ENCODE measurements at regions not wholly inside any gene's neighbourhood (a gene's known extent, or its start where the extent isn't known, plus 50 kb on each side); places are given as distances from the start of the nearest gene placed in this dataset.
A peak's percentile ranks its signal among the peaks of the same experiment; 100 is the strongest.

- no peak overlapping the region for H3K23ac ChIP-seq (ENCODE audit: low read length)
- no peak overlapping the region for H2BK120ac ChIP-seq (ENCODE audit: low read depth, low read length)
- no peaks in the 10 kb centered on the region for H3K27me3 ChIP-seq (ENCODE audit: insufficient read depth, low read length, poor library complexity)
- H4K5ac ChIP-seq (ENCODE audit: low read length), result no peak overlapping the region
- no peaks in the 10 kb centered on the region for H3K36me3 ChIP-seq (ENCODE audit: control insufficient read depth, insufficient read depth, low read length)
- WGBS (ENCODE audit: extremely low coverage, insufficient coverage, low lambda C conversion rate), result no CpG with 5 or more reads among the region's 2 CpGs
- no peak overlapping the region for H2BK15ac ChIP-seq (replicated peaks; ENCODE audit: low read depth)
- H2BK5ac ChIP-seq (ENCODE audit: low read length), result no peak overlapping the region
- H3K4me1 ChIP-seq (ENCODE audit: control insufficient read depth, low read depth, low read length), result no peaks in the 10 kb centered on the region
- H3K4me2 ChIP-seq (ENCODE audit: low read length), result no peak overlapping the region
- no peak overlapping the region for H3K9ac ChIP-seq (ENCODE audit: low read length)
- no peaks in the 10 kb centered on the region for H3K79me2 ChIP-seq (ENCODE audit: control insufficient read depth, insufficient read depth, low read length)
- no peak overlapping the region for H3K18ac ChIP-seq (ENCODE audit: low read length)
- H4K8ac ChIP-seq (ENCODE audit: low read depth, low read length), result no peak overlapping the region
- no peak overlapping the region for H3K27ac ChIP-seq (ENCODE audit: low read depth, low read length)
- no peak overlapping the region for H2AK5ac ChIP-seq (ENCODE audit: low read length)
- no peak overlapping the region for H3K4me3 ChIP-seq (ENCODE audit: low read length)
- H3K56ac ChIP-seq (ENCODE audit: low read length), result no peak overlapping the region
- no peaks in the 10 kb centered on the region for H3K79me1 ChIP-seq (ENCODE audit: low read length)
- no peak overlapping the region for H3K4ac ChIP-seq (ENCODE audit: low read depth, low read length)
- DNase-seq, result peak; percentile 2
These were observed 201.3 kb downstream of the ARL4A start for GRCh38 chr7:12888717-12889116.

- no peak overlapping the region for H3K18ac ChIP-seq (ENCODE audit: low read length)
- no peaks in the 10 kb centered on the region for H3K36me3 ChIP-seq (ENCODE audit: control insufficient read depth, insufficient read depth, low read length)
- no peak overlapping the region for H2BK15ac ChIP-seq (replicated peaks; ENCODE audit: low read depth)
- H2AK5ac ChIP-seq (ENCODE audit: low read length), result no peak overlapping the region
- no peak overlapping the region for H3K9ac ChIP-seq (ENCODE audit: low read length)
- no peaks in the 10 kb centered on the region for H3K4me1 ChIP-seq (ENCODE audit: control insufficient read depth, low read depth, low read length)
- H3K23ac ChIP-seq (ENCODE audit: low read length), result no peak overlapping the region
- no peak for DNase-seq
- H3K4me3 ChIP-seq (ENCODE audit: low read length), result no peak overlapping the region
- no peak overlapping the region for H3K27ac ChIP-seq (ENCODE audit: low read depth, low read length)
- H2BK5ac ChIP-seq (ENCODE audit: low read length), result no peak overlapping the region
- no CpG with 5 or more reads among the region's 4 CpGs for WGBS (ENCODE audit: extremely low coverage, insufficient coverage, low lambda C conversion rate)
- H3K4ac ChIP-seq (ENCODE audit: low read depth, low read length), result no peak overlapping the region
- H3K4me2 ChIP-seq (ENCODE audit: low read length), result no peak overlapping the region
- H4K8ac ChIP-seq (ENCODE audit: low read depth, low read length), result no peak overlapping the region
- no peaks in the 10 kb centered on the region for H3K27me3 ChIP-seq (ENCODE audit: insufficient read depth, low read length, poor library complexity)
- H3K56ac ChIP-seq (ENCODE audit: low read length), result no peak overlapping the region
- H3K79me2 ChIP-seq (ENCODE audit: control insufficient read depth, insufficient read depth, low read length), result no peaks in the 10 kb centered on the region
- no peaks in the 10 kb centered on the region for H3K79me1 ChIP-seq (ENCODE audit: low read length)
- H2BK120ac ChIP-seq (ENCODE audit: low read depth, low read length), result no peak overlapping the region
- H4K5ac ChIP-seq (ENCODE audit: low read length), result no peak overlapping the region
These were observed 202.0 kb downstream of the ARL4A start for GRCh38 chr7:12889391-12889790.

GRCh38 chr7:12890586-12890985 is 203.2 kb downstream of the ARL4A start:
- Histone ChIP-seq H3K27me3 (ENCODE audit: insufficient read depth, low read length, poor library complexity) (no peaks in the 10 kb centered on the region), H2BK15ac (replicated peaks; ENCODE audit: low read depth) (no peak overlapping the region), H3K4me1 (ENCODE audit: control insufficient read depth, low read depth, low read length) (no peaks in the 10 kb centered on the region), H3K4me3 (ENCODE audit: low read length) (no peak overlapping the region), H3K18ac (ENCODE audit: low read length) (no peak overlapping the region), H3K9ac (ENCODE audit: low read length) (no peak overlapping the region), H3K36me3 (ENCODE audit: control insufficient read depth, insufficient read depth, low read length) (no peaks in the 10 kb centered on the region), H2BK120ac (ENCODE audit: low read depth, low read length) (no peak overlapping the region), H3K27ac (ENCODE audit: low read depth, low read length) (no peak overlapping the region), H3K23ac (ENCODE audit: low read length) (no peak overlapping the region), H3K56ac (ENCODE audit: low read length) (no peak overlapping the region), H4K5ac (ENCODE audit: low read length) (no peak overlapping the region), H3K4me2 (ENCODE audit: low read length) (no peak overlapping the region), H3K79me2 (ENCODE audit: control insufficient read depth, insufficient read depth, low read length) (no peaks in the 10 kb centered on the region), H3K79me1 (ENCODE audit: low read length) (no peaks in the 10 kb centered on the region), H4K8ac (ENCODE audit: low read depth, low read length) (no peak overlapping the region), H2BK5ac (ENCODE audit: low read length) (no peak overlapping the region), H3K4ac (ENCODE audit: low read depth, low read length) (no peak overlapping the region), H2AK5ac (ENCODE audit: low read length) (no peak overlapping the region)
- no peak for DNase-seq
- no CpG with 5 or more reads among the region's 2 CpGs for WGBS (ENCODE audit: extremely low coverage, insufficient coverage, low lambda C conversion rate)

- Histone ChIP-seq H2BK5ac (ENCODE audit: low read length) (no peak overlapping the region), H3K9ac (ENCODE audit: low read length) (no peak overlapping the region), H3K27me3 (ENCODE audit: insufficient read depth, low read length, poor library complexity) (no peaks in the 10 kb centered on the region), H2AK5ac (ENCODE audit: low read length) (no peak overlapping the region), H3K79me2 (ENCODE audit: control insufficient read depth, insufficient read depth, low read length) (no peaks in the 10 kb centered on the region), H3K27ac (ENCODE audit: low read depth, low read length) (no peak overlapping the region), H3K4me3 (ENCODE audit: low read length) (no peak overlapping the region), H3K4me2 (ENCODE audit: low read length) (no peak overlapping the region), H3K36me3 (ENCODE audit: control insufficient read depth, insufficient read depth, low read length) (no peaks in the 10 kb centered on the region), H4K8ac (ENCODE audit: low read depth, low read length) (no peak overlapping the region), H3K4ac (ENCODE audit: low read depth, low read length) (no peak overlapping the region), H3K79me1 (ENCODE audit: low read length) (no peaks in the 10 kb centered on the region), H3K18ac (ENCODE audit: low read length) (no peak overlapping the region), H2BK15ac (replicated peaks; ENCODE audit: low read depth) (no peak overlapping the region), H4K5ac (ENCODE audit: low read length) (no peak overlapping the region), H2BK120ac (ENCODE audit: low read depth, low read length) (no peak overlapping the region), H3K56ac (ENCODE audit: low read length) (no peak overlapping the region), H3K4me1 (ENCODE audit: control insufficient read depth, low read depth, low read length) (no peaks in the 10 kb centered on the region), H3K23ac (ENCODE audit: low read length) (no peak overlapping the region)
- no CpG with 5 or more reads among the region's 2 CpGs for WGBS (ENCODE audit: extremely low coverage, insufficient coverage, low lambda C conversion rate)
- no peak for DNase-seq
These were observed 205.9 kb downstream of the ARL4A start for GRCh38 chr7:12893292-12893691.

GRCh38 chr7:12895296-12895695 is 207.9 kb downstream of the ARL4A start:
- Histone ChIP-seq H4K5ac (ENCODE audit: low read length) (no peak overlapping the region), H3K27ac (ENCODE audit: low read depth, low read length) (no peak overlapping the region), H4K8ac (ENCODE audit: low read depth, low read length) (no peak overlapping the region), H2BK120ac (ENCODE audit: low read depth, low read length) (no peak overlapping the region), H2BK5ac (ENCODE audit: low read length) (no peak overlapping the region), H3K79me1 (ENCODE audit: low read length) (no peaks in the 10 kb centered on the region), H3K36me3 (ENCODE audit: control insufficient read depth, insufficient read depth, low read length) (no peaks in the 10 kb centered on the region), H3K23ac (ENCODE audit: low read length) (no peak overlapping the region), H3K4me2 (ENCODE audit: low read length) (no peak overlapping the region), H2BK15ac (replicated peaks; ENCODE audit: low read depth) (no peak overlapping the region), H3K56ac (ENCODE audit: low read length) (no peak overlapping the region), H3K4me3 (ENCODE audit: low read length) (no peak overlapping the region), H3K18ac (ENCODE audit: low read length) (no peak overlapping the region), H3K27me3 (ENCODE audit: insufficient read depth, low read length, poor library complexity) (no peaks in the 10 kb centered on the region), H3K4ac (ENCODE audit: low read depth, low read length) (no peak overlapping the region), H3K9ac (ENCODE audit: low read length) (no peak overlapping the region), H2AK5ac (ENCODE audit: low read length) (no peak overlapping the region), H3K4me1 (ENCODE audit: control insufficient read depth, low read depth, low read length) (no peaks in the 10 kb centered on the region), H3K79me2 (ENCODE audit: control insufficient read depth, insufficient read depth, low read length) (no peaks in the 10 kb centered on the region)
- no peak for DNase-seq
- no CpG with 5 or more reads among the region's 3 CpGs for WGBS (ENCODE audit: extremely low coverage, insufficient coverage, low lambda C conversion rate)

GRCh38 chr7:12896316-12896715 is 208.9 kb downstream of the ARL4A start:
- no CpG with 5 or more reads among the region's 1 CpG for WGBS (ENCODE audit: extremely low coverage, insufficient coverage, low lambda C conversion rate)

More at GRCh38 chr7:12896316-12896715, 208.9 kb downstream of the ARL4A start:
- Histone ChIP-seq H3K79me1 (ENCODE audit: low read length) (no peaks in the 10 kb centered on the region), H3K9ac (ENCODE audit: low read length) (no peak overlapping the region), H3K23ac (ENCODE audit: low read length) (no peak overlapping the region), H4K8ac (ENCODE audit: low read depth, low read length) (no peak overlapping the region), H2BK5ac (ENCODE audit: low read length) (no peak overlapping the region), H3K79me2 (ENCODE audit: control insufficient read depth, insufficient read depth, low read length) (no peaks in the 10 kb centered on the region), H3K4me1 (ENCODE audit: control insufficient read depth, low read depth, low read length) (no peaks in the 10 kb centered on the region), H3K18ac (ENCODE audit: low read length) (no peak overlapping the region), H2BK15ac (replicated peaks; ENCODE audit: low read depth) (no peak overlapping the region), H3K4ac (ENCODE audit: low read depth, low read length) (no peak overlapping the region), H2AK5ac (ENCODE audit: low read length) (no peak overlapping the region), H2BK120ac (ENCODE audit: low read depth, low read length) (no peak overlapping the region), H3K27ac (ENCODE audit: low read depth, low read length) (no peak overlapping the region), H3K4me2 (ENCODE audit: low read length) (no peak overlapping the region), H4K5ac (ENCODE audit: low read length) (no peak overlapping the region), H3K27me3 (ENCODE audit: insufficient read depth, low read length, poor library complexity) (no peaks in the 10 kb centered on the region), H3K36me3 (ENCODE audit: control insufficient read depth, insufficient read depth, low read length) (no peaks in the 10 kb centered on the region), H3K4me3 (ENCODE audit: low read length) (no peak overlapping the region), H3K56ac (ENCODE audit: low read length) (no peak overlapping the region)
- no peak for DNase-seq

Measured in mesendoderm (in vitro differentiated cells).